Lung (tissue), 11 donors: ENCODE measurements at regions not wholly inside any gene's neighbourhood (a gene's known extent, or its start where the extent isn't known, plus 50 kb on each side); places are given as distances from the start of the nearest gene placed in this dataset.

ENCODE experiments used
- ATAC-seq: fragments of 200-7000 bp; cut with Tn5 transposase; one replicate; pipeline ENCODE4 v1.9.1; 2020; ENCODE audit warnings: moderate number of reproducible peaks; ENCODE audit not compliant: insufficient read depth, low FRiP score
- DNase-seq, 3 donors: peaks; one replicate each; pipeline ENCODE4 v3.0.0-alpha.2; 2013 to 2017
- H3K27ac ChIP-seq, 2 donors: one replicate each; pipeline ENCODE4 v1.5.1; 2013; ENCODE audit warnings: mild to moderate bottlenecking in 2 of 2, moderate library complexity in 2 of 2, control low read depth in 1 of 2, inconsistent platforms in 1 of 2, low read depth in 1 of 2, low read length in 1 of 2
- H3K27me3 ChIP-seq, 3 donors: one replicate each; pipeline ENCODE4 v1.5.1; 2013; ENCODE audit warnings: low read length in 2 of 3; ENCODE audit not compliant: control insufficient read depth in 3 of 3, insufficient read depth in 3 of 3
- H3K36me3 ChIP-seq, 4 donors: one replicate each; pipeline ENCODE4 v1.5.1; 2013; ENCODE audit warnings: low read length in 4 of 4, mild to moderate bottlenecking in 1 of 4, moderate library complexity in 1 of 4; ENCODE audit not compliant: control insufficient read depth in 4 of 4, insufficient read depth in 4 of 4
- H3K4me1 ChIP-seq, 5 donors: one replicate each; pipeline ENCODE4 v1.5.1; 2013; ENCODE audit warnings: low read length in 5 of 5, mild to moderate bottlenecking in 2 of 5, moderate library complexity in 1 of 5; ENCODE audit not compliant: control insufficient read depth in 5 of 5, insufficient read depth in 5 of 5
- H3K4me3 ChIP-seq: one replicate; pipeline ENCODE4 v1.5.1; 2013; ENCODE audit warnings: mild to moderate bottlenecking, control low read depth, moderate library complexity
- H3K9ac ChIP-seq, 2 donors: one replicate each; pipeline ENCODE4 v1.5.1; 2013; ENCODE audit warnings: low read length in 2 of 2, control low read depth in 1 of 2; ENCODE audit not compliant: insufficient read depth in 1 of 2
- H3K9me3 ChIP-seq, 4 donors: one replicate each; pipeline ENCODE4 v1.5.1; 2013; ENCODE audit warnings: low read length in 3 of 4, mild to moderate bottlenecking in 1 of 4, moderate library complexity in 1 of 4; ENCODE audit not compliant: control insufficient read depth in 4 of 4, insufficient read depth in 3 of 4
- CTCF ChIP-seq: IDR thresholded peaks from 2 replicates; pipeline ENCODE4 v1.5.1; 2012; ENCODE audit warnings: mild to moderate bottlenecking; ENCODE audit errors: control extremely low read depth, extremely low read depth
- WGBS, 2 donors: extraction: QIAGEN DNeasy Blood & Tissue Kit; methylation state at CpG; one replicate each; pipeline ENCODE4 v1.1.7; 2013; 5-methylcytosine and 5-hydroxymethylcytosine counted together
- donor health status: control.
- donor health status: control.
- donor health status: Bipolar disorder and iron deficiency.
- donor health status: healthy.
- donor health status: DM: yes; HTN: yes; CAD: no.

- Histone ChIP-seq H3K27me3 (peaks cover 0 to 3% (median 0%) of the 10 kb centered on the region in 3 donors), H3K9ac (no peak overlapping the region), H3K4me1 (no peaks in the 10 kb centered on the region), H3K27ac (no peak overlapping the region), H3K9me3 (no peaks in the 10 kb centered on the region), H3K4me3 (no peak overlapping the region), H3K36me3 (no peaks in the 10 kb centered on the region)
- no peak for TF ChIP-seq CTCF
- no peak for ATAC-seq
- 77 to 81% methylated on average over 8 of the region's 8 CpGs for WGBS, 2 donors
- no peak for DNase-seq
Measured at GRCh38 chr1:213659580-213660547, 327.9 kb upstream of the PROX1 start.

GRCh38 chr1:213661302-213661701 lies 326.5 kb upstream of the PROX1 start:
- 71 to 77% methylated on average over 9 of the region's 9 CpGs for WGBS, 2 donors
- no peaks in the 10 kb centered on the region for H3K4me1 ChIP-seq
- no peak overlapping the region for H3K9ac ChIP-seq
- H3K36me3 ChIP-seq: no peaks in the 10 kb centered on the region
- no peak overlapping the region for H3K27ac ChIP-seq
- no peaks in the 10 kb centered on the region for H3K27me3 ChIP-seq
- no peak for TF ChIP-seq CTCF
- ATAC-seq: no peak
- no peak for DNase-seq
- H3K9me3 ChIP-seq: no peaks in the 10 kb centered on the region
- H3K4me3 ChIP-seq: no peak overlapping the region

GRCh38 chr1:213666113-213666512 lies 321.7 kb upstream of the PROX1 start:
- Histone ChIP-seq H3K27ac (no peak overlapping the region), H3K4me1 (no peaks in the 10 kb centered on the region), H3K9me3 (peaks cover 0 to 4% (median 0%) of the 10 kb centered on the region in 4 donors), H3K27me3 (no peaks in the 10 kb centered on the region), H3K36me3 (no peaks in the 10 kb centered on the region), H3K9ac (no peak overlapping the region), H3K4me3 (no peak overlapping the region)
- ATAC-seq (no peak), DNase-seq (no peak)
- 75 to 78% methylated on average over 2 of the region's 2 CpGs for WGBS, 2 donors
- TF ChIP-seq CTCF: no peak
